NCI-H510A treated with DMSO at 0.1 percent for 48 hours (cell line): ENCODE measurements at regions not wholly inside any gene's neighbourhood (a gene's known extent, or its start where the extent isn't known, plus 50 kb on each side); places are given as distances from the start of the nearest gene placed in this dataset.
"Not testable (repeated sequence)": the region's sequence is repeated elsewhere in the genome, so short reads cannot be mapped to it uniquely, and the experiment has no call there.

ENCODE experiments used
- DNase-seq: peaks from one replicate; lab custom pipeline; 2025; lab: John Stamatoyannopoulos, UW

GRCh38 chr20:6662309-6662708 lies 105.2 kb upstream of the BMP2 start:
- no peak for DNase-seq

GRCh38 chr20:6660441-6660840 lies 107.0 kb upstream of the BMP2 start:
- no peak for DNase-seq

GRCh38 chr20:6658909-6659308 lies 108.6 kb upstream of the BMP2 start:
- not testable (repeated sequence) for DNase-seq

- no peak for DNase-seq
These were observed 109.6 kb upstream of the BMP2 start for GRCh38 chr20:6657904-6658303.

- DNase-seq: no peak
These were observed 110.4 kb upstream of the BMP2 start for GRCh38 chr20:6657111-6657510.

GRCh38 chr20:6654513-6655252 lies 112.8 kb upstream of the BMP2 start:
- no peak for DNase-seq

- no peak for DNase-seq
These were observed 115.9 kb upstream of the BMP2 start for GRCh38 chr20:6651561-6651960.

- no peak for DNase-seq
These were observed 116.5 kb upstream of the BMP2 start for GRCh38 chr20:6651016-6651415.

- DNase-seq: no peak
These were observed 121.4 kb upstream of the BMP2 start for GRCh38 chr20:6646021-6646636.

GRCh38 chr20:6644813-6645628 lies 122.5 kb upstream of the BMP2 start:
- no peak for DNase-seq

- no peak for DNase-seq
These were observed 126.5 kb upstream of the BMP2 start for GRCh38 chr20:6641012-6641411.

- no peak for DNase-seq
These were observed 130.3 kb upstream of the BMP2 start for GRCh38 chr20:6637160-6637579.

GRCh38 chr20:6636209-6637159 lies 131.0 kb upstream of the BMP2 start:
- no peak for DNase-seq

- no peak for DNase-seq
These were observed 132.3 kb upstream of the BMP2 start for GRCh38 chr20:6635034-6635736.

- peak; percentile 51 for DNase-seq
These were observed 135.3 kb upstream of the BMP2 start for GRCh38 chr20:6632187-6632586.

- no peak for DNase-seq
These were observed 137.0 kb upstream of the BMP2 start for GRCh38 chr20:6630514-6630913.

GRCh38 chr20:6629564-6629963 lies 137.9 kb upstream of the BMP2 start:
- no peak for DNase-seq

- no peak for DNase-seq
These were observed 140.7 kb upstream of the BMP2 start for GRCh38 chr20:6626805-6627204.

- DNase-seq: no peak
These were observed 143.5 kb upstream of the BMP2 start for GRCh38 chr20:6623989-6624388.

- DNase-seq: no peak
These were observed 145.4 kb upstream of the BMP2 start for GRCh38 chr20:6622041-6622440.

- DNase-seq: no peak
These were observed 149.4 kb upstream of the BMP2 start for GRCh38 chr20:6618051-6618450.
